ENCODE measurements at regions not wholly inside any gene's neighbourhood (a gene's known extent, or its start where the extent isn't known, plus 50 kb on each side); places are given as distances from the start of the nearest gene placed in this dataset.

DNA sequence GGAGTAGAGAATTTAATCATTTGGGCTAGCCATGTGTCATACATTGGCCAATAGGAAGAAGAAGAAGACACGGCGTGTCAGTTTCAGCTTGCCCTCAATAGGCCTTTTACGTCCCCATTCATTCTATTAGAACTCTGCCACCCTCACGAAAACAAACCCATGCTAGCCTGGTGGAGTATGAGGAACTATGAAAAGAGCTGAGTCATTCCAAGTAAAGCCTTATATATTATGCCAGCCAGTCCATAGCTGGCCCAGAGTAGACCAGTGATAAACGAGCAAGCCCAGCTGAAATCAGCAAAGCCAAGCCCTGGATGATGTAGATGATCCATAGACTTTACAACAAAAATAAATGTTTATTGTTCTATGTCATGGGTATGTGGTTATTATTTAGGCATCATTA, 895.1 kb downstream of the TLE1 start:
- TF ChIP-seq, protein P1, sequence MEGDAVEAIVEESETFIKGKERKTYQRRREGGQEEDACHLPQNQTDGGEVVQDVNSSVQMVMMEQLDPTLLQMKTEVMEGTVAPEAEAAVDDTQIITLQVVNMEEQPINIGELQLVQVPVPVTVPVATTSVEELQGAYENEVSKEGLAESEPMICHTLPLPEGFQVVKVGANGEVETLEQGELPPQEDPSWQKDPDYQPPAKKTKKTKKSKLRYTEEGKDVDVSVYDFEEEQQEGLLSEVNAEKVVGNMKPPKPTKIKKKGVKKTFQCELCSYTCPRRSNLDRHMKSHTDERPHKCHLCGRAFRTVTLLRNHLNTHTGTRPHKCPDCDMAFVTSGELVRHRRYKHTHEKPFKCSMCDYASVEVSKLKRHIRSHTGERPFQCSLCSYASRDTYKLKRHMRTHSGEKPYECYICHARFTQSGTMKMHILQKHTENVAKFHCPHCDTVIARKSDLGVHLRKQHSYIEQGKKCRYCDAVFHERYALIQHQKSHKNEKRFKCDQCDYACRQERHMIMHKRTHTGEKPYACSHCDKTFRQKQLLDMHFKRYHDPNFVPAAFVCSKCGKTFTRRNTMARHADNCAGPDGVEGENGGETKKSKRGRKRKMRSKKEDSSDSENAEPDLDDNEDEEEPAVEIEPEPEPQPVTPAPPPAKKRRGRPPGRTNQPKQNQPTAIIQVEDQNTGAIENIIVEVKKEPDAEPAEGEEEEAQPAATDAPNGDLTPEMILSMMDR (IDR thresholded peaks at IDR 0.05), result no peak
- TF ChIP-seq POLR2A (IDR thresholded peaks at IDR 0.05), result no peak
